ENCODE measurements at regions not wholly inside any gene's neighbourhood (a gene's known extent, or its start where the extent isn't known, plus 50 kb on each side); places are given as distances from the start of the nearest gene placed in this dataset.

GRCh38 chr15:69731581-69731980 is 279.0 kb downstream of the RPLP1 start:
- TF ChIP-seq CTCF (IDR thresholded peaks at IDR 0.05) = no peak
- TF ChIP-seq POLR2A (IDR thresholded peaks at IDR 0.05) = no peak

Measured in tibial nerve (tissue), 3 donors.